GM18858 (cell line): ENCODE measurements at regions not wholly inside any gene's neighbourhood (a gene's known extent, or its start where the extent isn't known, plus 50 kb on each side); places are given as distances from the start of the nearest gene placed in this dataset.

ENCODE experiments used
- ATAC-seq: cut with Tn5 transposase; IDR thresholded peaks from one replicate; pipeline ENCODE4 v1.9.1; 2021; ENCODE audit not compliant: unreplicated experiment

GRCh38 chr15:39431376-39431775 is 149.5 kb upstream of the THBS1 start:
- no peak for ATAC-seq

- no peak for ATAC-seq
Measured at GRCh38 chr15:39432026-39432425, 148.9 kb upstream of the THBS1 start.

- no peak for ATAC-seq
Measured at GRCh38 chr15:39432912-39433348, 147.9 kb upstream of the THBS1 start.

GRCh38 chr15:39433376-39433775 is 147.5 kb upstream of the THBS1 start:
- no peak for ATAC-seq

GRCh38 chr15:39434163-39434562 is 146.7 kb upstream of the THBS1 start:
- no peak for ATAC-seq

GRCh38 chr15:39434751-39435238 is 146.1 kb upstream of the THBS1 start:
- ATAC-seq = no peak

- ATAC-seq = no peak
Measured at GRCh38 chr15:39435244-39435643, 145.6 kb upstream of the THBS1 start.

- ATAC-seq = no peak
Measured at GRCh38 chr15:39438260-39438659, 142.6 kb upstream of the THBS1 start.

- no peak for ATAC-seq
Measured at GRCh38 chr15:39438799-39439592, 141.9 kb upstream of the THBS1 start.

- ATAC-seq = no peak
Measured at GRCh38 chr15:39442898-39443297, 138.0 kb upstream of the THBS1 start.

GRCh38 chr15:39443659-39444219 is 137.1 kb upstream of the THBS1 start:
- no peak for ATAC-seq

- ATAC-seq = no peak
Measured at GRCh38 chr15:39444735-39445470, 136.0 kb upstream of the THBS1 start.

- no peak for ATAC-seq
Measured at GRCh38 chr15:39445931-39446330, 134.9 kb upstream of the THBS1 start.

- no peak for ATAC-seq
Measured at GRCh38 chr15:39447346-39447745, 133.5 kb upstream of the THBS1 start.

- ATAC-seq = no peak
Measured at GRCh38 chr15:39447881-39448280, 133.0 kb upstream of the THBS1 start.

GRCh38 chr15:39448409-39448808 is 132.5 kb upstream of the THBS1 start:
- no peak for ATAC-seq

- ATAC-seq = no peak
Measured at GRCh38 chr15:39451121-39451688, 129.7 kb upstream of the THBS1 start.

GRCh38 chr15:39451871-39452270 is 129.0 kb upstream of the THBS1 start:
- ATAC-seq = no peak

GRCh38 chr15:39453620-39454019 is 127.3 kb upstream of the THBS1 start:
- ATAC-seq = peak; percentile 96

- ATAC-seq = no peak
Measured at GRCh38 chr15:39454189-39454986, 126.5 kb upstream of the THBS1 start.
